Mesenchymal stem cell (in vitro differentiated cells and primary cell): ENCODE measurements at regions not wholly inside any gene's neighbourhood (a gene's known extent, or its start where the extent isn't known, plus 50 kb on each side); places are given as distances from the start of the nearest gene placed in this dataset.

Experiments
- DNase-seq: peaks from one replicate; pipeline ENCODE4 v3.0.0-alpha.2; 2013
- H2AFZ ChIP-seq: one replicate; pipeline ENCODE4 v1.6.1; 2013; ENCODE audit warnings: low read depth, mild to moderate bottlenecking, control low read depth, inconsistent platforms, low read length, moderate library complexity
- H2AK5ac ChIP-seq: 2 replicates; pipeline ENCODE4 v1.6.1; 2013; ENCODE audit warnings: low read length, moderate library complexity, mild to moderate bottlenecking, inconsistent platforms; ENCODE audit not compliant: severe bottlenecking
- H2BK120ac ChIP-seq: one replicate; pipeline ENCODE4 v1.6.1; 2013; ENCODE audit warnings: low read depth, mild to moderate bottlenecking, inconsistent platforms, low read length, moderate library complexity
- H2BK12ac ChIP-seq, 2 experiments: one replicate each; pipeline ENCODE4 v1.6.1; 2013; ENCODE audit warnings: inconsistent platforms in 2 of 2, low read length in 2 of 2, mild to moderate bottlenecking in 2 of 2, moderate library complexity in 2 of 2, control low read depth in 1 of 2
- H2BK15ac ChIP-seq: one replicate; pipeline ENCODE4 v1.6.1; 2013; ENCODE audit warnings: mild to moderate bottlenecking, low read depth, inconsistent platforms; ENCODE audit not compliant: poor library complexity, severe bottlenecking
- H2BK5ac ChIP-seq: 2 replicates; pipeline ENCODE4 v1.6.1; 2013; ENCODE audit warnings: low read depth, mild to moderate bottlenecking, low read length, control low read depth, inconsistent platforms; ENCODE audit not compliant: poor library complexity, severe bottlenecking
- H3K14ac ChIP-seq, 2 experiments: one replicate each; pipeline ENCODE4 v1.6.1; 2013; ENCODE audit warnings: inconsistent platforms in 2 of 2, low read length in 2 of 2, control low read depth in 1 of 2, mild to moderate bottlenecking in 1 of 2, moderate library complexity in 1 of 2
- H3K18ac ChIP-seq, 2 experiments: one replicate each; pipeline ENCODE4 v1.6.1; 2013; ENCODE audit warnings: inconsistent platforms in 2 of 2, low read length in 2 of 2, control low read depth in 1 of 2, low read depth in 1 of 2, mild to moderate bottlenecking in 1 of 2
- H3K23ac ChIP-seq, 2 experiments: one replicate each; pipeline ENCODE4 v1.6.1; 2013; ENCODE audit warnings: inconsistent platforms in 2 of 2, low read length in 2 of 2, mild to moderate bottlenecking in 2 of 2, moderate library complexity in 2 of 2, control low read depth in 1 of 2
- H3K27ac ChIP-seq: 2 replicates; pipeline ENCODE4 v1.5.1; 2013; ENCODE audit warnings: mild to moderate bottlenecking, moderate library complexity, low read length, control low read depth, inconsistent platforms; ENCODE audit not compliant: poor library complexity, severe bottlenecking
- H3K27me3 ChIP-seq, 2 experiments: 2 replicates each; pipeline versions ENCODE4 v1.6.1 to v1.7.0; 2013; ENCODE audit warnings: low read length in 2 of 2, mild to moderate bottlenecking in 2 of 2, moderate library complexity in 2 of 2, control low read depth in 1 of 2, inconsistent platforms in 1 of 2; ENCODE audit not compliant: control insufficient read depth in 1 of 2, insufficient read depth in 1 of 2
- H3K36me3 ChIP-seq, 2 experiments: 2 replicates each; pipeline versions ENCODE4 v1.6.1 to v1.7.0; 2013; ENCODE audit warnings: low read length in 2 of 2, control low read depth in 1 of 2, inconsistent platforms in 1 of 2, low read depth in 1 of 2, mild to moderate bottlenecking in 1 of 2; ENCODE audit not compliant: insufficient read depth in 2 of 2, control insufficient read depth in 1 of 2
- H3K4ac ChIP-seq, 2 experiments: one replicate each; pipeline ENCODE4 v1.6.1; 2013; ENCODE audit warnings: inconsistent platforms in 2 of 2, low read length in 2 of 2, mild to moderate bottlenecking in 2 of 2, moderate library complexity in 2 of 2, control low read depth in 1 of 2, low read depth in 1 of 2
- H3K4me1 ChIP-seq: 2 replicates; pipeline ENCODE4 v1.6.1; 2013; ENCODE audit warnings: low read depth, low read length, control low read depth; ENCODE audit not compliant: control insufficient read depth, insufficient read depth
- H3K4me2 ChIP-seq: 2 replicates; pipeline ENCODE4 v1.6.1; 2013; ENCODE audit warnings: low read length, mild to moderate bottlenecking, inconsistent platforms; ENCODE audit not compliant: poor library complexity, severe bottlenecking
- H3K4me3 ChIP-seq, 2 experiments: 2 replicates each; pipeline versions ENCODE4 v1.5.1 to v1.7.0; 2013; ENCODE audit warnings: low read length in 2 of 2, mild to moderate bottlenecking in 2 of 2, control low read depth in 1 of 2, low read depth in 1 of 2; ENCODE audit not compliant: insufficient read depth in 1 of 2
- H3K79me1 ChIP-seq: replicated peaks from 2 replicates; pipeline ENCODE4 v1.6.1; 2013; ENCODE audit warnings: mild to moderate bottlenecking, control low read depth, low read length, inconsistent platforms; ENCODE audit not compliant: poor library complexity, severe bottlenecking
- H3K9ac ChIP-seq: 2 replicates; pipeline ENCODE4 v1.7.0; 2013; ENCODE audit warnings: mild to moderate bottlenecking, low read length, moderate library complexity
- H3K9me3 ChIP-seq: 2 replicates; pipeline ENCODE4 v1.7.0; 2013; ENCODE audit warnings: mild to moderate bottlenecking, low read length; ENCODE audit not compliant: control insufficient read depth
- H4K8ac ChIP-seq: one replicate; pipeline ENCODE4 v1.6.1; 2013; ENCODE audit warnings: inconsistent platforms, mild to moderate bottlenecking, low read length, moderate library complexity
- H4K91ac ChIP-seq: one replicate; pipeline ENCODE4 v1.6.1; 2013; ENCODE audit warnings: mild to moderate bottlenecking, low read length, inconsistent platforms
- WGBS: methylation state at CpG from one replicate; pipeline ENCODE4 v1.1.7; 2013; ENCODE audit warnings: mixed read lengths; 5-methylcytosine and 5-hydroxymethylcytosine counted together

DNA sequence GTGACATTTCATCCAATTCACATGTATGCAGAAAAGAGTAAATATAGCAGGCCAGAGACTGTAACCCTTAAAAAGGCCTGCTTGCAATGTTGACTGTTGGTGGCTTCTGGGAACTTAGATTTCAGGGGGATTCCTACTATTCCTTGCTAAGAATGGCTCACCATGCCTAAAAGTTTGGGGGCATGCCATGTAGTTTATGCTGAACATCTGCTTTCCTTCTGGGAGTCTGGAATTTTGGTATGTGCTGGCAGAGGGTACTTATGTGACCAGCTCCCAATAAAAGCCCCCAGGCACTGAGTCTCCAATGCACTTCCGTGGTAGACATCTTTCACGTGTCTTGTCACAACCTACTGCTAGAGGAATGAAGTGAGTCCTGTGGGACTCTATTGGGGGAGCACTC, 88.4 kb upstream of the PCDH8 start:
- no peaks in the 10 kb centered on the region for H3K27me3 ChIP-seq
- H3K14ac ChIP-seq = no peak overlapping the region
- H3K9ac ChIP-seq = no peak overlapping the region
- no peak overlapping the region for H4K8ac ChIP-seq
- no peak overlapping the region for H2AK5ac ChIP-seq
- no peak overlapping the region for H3K23ac ChIP-seq
- H3K4me2 ChIP-seq = no peak overlapping the region
- 87% methylated on average over 2 of the region's 2 CpGs for WGBS
- H3K4ac ChIP-seq = no peak overlapping the region
- H2BK120ac ChIP-seq = no peak overlapping the region
- DNase-seq = no peak
- H2AFZ ChIP-seq = no peak overlapping the region
- no peak overlapping the region for H3K18ac ChIP-seq
- H3K9me3 ChIP-seq = no peaks in the 10 kb centered on the region
- H2BK5ac ChIP-seq = no peak overlapping the region
- no peaks in the 10 kb centered on the region for H3K79me1 ChIP-seq
- H3K4me3 ChIP-seq = no peak overlapping the region
- no peak overlapping the region for H3K27ac ChIP-seq
- H3K36me3 ChIP-seq = no peaks in the 10 kb centered on the region
- H3K4me1 ChIP-seq = no peaks in the 10 kb centered on the region
- H4K91ac ChIP-seq = no peak overlapping the region
- no peak overlapping the region for H2BK12ac ChIP-seq
- H2BK15ac ChIP-seq = no peak overlapping the region

DNA sequence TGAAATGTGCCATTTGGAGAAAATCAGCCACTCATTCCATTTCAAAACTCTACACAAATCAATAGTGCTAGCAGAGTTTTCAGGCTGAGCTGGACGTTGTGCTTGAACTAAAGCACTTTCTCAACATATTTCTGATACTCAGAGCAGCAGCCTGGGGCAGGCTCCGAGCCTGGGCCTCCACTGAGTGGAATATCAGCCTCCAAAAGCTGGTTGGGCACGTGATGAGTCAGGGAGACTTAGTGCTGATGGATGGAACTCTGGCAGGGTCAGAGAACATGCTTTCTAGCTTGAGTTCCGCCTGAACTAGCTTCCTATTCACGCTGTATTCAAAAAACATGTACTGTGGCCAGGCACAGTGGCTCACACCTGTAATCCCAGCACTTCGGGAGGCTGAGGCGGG, 85.8 kb upstream of the PCDH8 start:
- H3K4me1 ChIP-seq = no peaks in the 10 kb centered on the region
- no peak overlapping the region for H3K27ac ChIP-seq
- no peak overlapping the region for H3K4ac ChIP-seq
- H3K14ac ChIP-seq = no peak overlapping the region
- H3K27me3 ChIP-seq = no peaks in the 10 kb centered on the region
- H3K4me2 ChIP-seq = no peak overlapping the region
- no peak overlapping the region for H4K91ac ChIP-seq
- no peaks in the 10 kb centered on the region for H3K79me1 ChIP-seq
- H2BK15ac ChIP-seq = no peak overlapping the region
- DNase-seq = no peak
- H2BK5ac ChIP-seq = no peak overlapping the region
- no peak overlapping the region for H3K23ac ChIP-seq
- H2AK5ac ChIP-seq = no peak overlapping the region
- H2BK120ac ChIP-seq = no peak overlapping the region
- H3K4me3 ChIP-seq = no peak overlapping the region
- 55% methylated on average over 7 of the region's 7 CpGs for WGBS
- H2BK12ac ChIP-seq = no peak overlapping the region
- H3K9ac ChIP-seq = no peak overlapping the region
- H3K9me3 ChIP-seq = no peaks in the 10 kb centered on the region
- H3K18ac ChIP-seq = no peak overlapping the region
- no peak overlapping the region for H4K8ac ChIP-seq
- no peak overlapping the region for H2AFZ ChIP-seq
- no peaks in the 10 kb centered on the region for H3K36me3 ChIP-seq

DNA sequence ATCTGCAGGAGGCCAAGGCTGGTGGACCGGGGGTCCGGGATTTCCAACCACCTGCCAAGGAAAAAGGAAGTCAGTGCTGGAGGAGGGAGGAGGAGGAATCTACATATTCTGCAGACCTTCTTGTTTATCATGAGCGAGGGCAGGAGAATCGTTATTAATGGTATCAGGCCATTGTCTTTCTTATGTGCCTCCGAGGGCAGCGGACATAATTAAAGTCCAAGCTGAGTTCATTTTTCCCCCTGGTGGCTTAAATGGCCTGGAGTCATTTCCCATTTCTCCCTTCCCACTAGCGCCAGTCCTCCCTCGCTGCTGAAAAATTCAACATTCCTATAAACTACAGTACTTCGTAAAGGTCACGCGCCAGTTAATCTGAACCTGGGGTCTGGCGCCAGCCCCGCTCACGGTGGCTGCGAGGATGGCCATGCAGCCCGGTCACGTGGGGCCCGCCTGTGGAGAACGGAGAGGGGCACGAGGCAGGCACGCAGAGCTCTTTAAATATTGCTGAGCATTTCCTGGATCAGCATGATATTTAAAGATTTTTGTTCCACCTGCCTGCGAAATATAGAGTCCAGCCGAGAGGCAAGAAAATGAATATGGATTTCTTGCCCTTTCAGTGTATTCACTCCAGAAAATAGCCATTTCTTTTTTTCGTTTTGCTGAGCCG, 85.2 kb upstream of the PCDH8 start:
- Histone ChIP-seq H3K9me3 (no peaks in the 10 kb centered on the region), H3K27me3 (no peaks in the 10 kb centered on the region), H2AK5ac (no peak overlapping the region), H2AFZ (no peak overlapping the region), H3K36me3 (no peaks in the 10 kb centered on the region), H3K18ac (no peak overlapping the region), H3K79me1 (no peaks in the 10 kb centered on the region), H2BK12ac (no peak overlapping the region), H3K9ac (no peak overlapping the region), H3K23ac (no peak overlapping the region), H3K4me1 (no peaks in the 10 kb centered on the region), H3K4me3 (no peak overlapping the region), H2BK15ac (no peak overlapping the region), H3K14ac (no peak overlapping the region), H3K4ac (no peak overlapping the region), H4K8ac (no peak overlapping the region), H2BK120ac (no peak overlapping the region), H4K91ac (no peak overlapping the region), H3K4me2 (no peak overlapping the region), H2BK5ac (no peak overlapping the region), H3K27ac (no peak overlapping the region)
- no peak for DNase-seq
- 89% methylated on average over 25 of the region's 25 CpGs for WGBS

DNA sequence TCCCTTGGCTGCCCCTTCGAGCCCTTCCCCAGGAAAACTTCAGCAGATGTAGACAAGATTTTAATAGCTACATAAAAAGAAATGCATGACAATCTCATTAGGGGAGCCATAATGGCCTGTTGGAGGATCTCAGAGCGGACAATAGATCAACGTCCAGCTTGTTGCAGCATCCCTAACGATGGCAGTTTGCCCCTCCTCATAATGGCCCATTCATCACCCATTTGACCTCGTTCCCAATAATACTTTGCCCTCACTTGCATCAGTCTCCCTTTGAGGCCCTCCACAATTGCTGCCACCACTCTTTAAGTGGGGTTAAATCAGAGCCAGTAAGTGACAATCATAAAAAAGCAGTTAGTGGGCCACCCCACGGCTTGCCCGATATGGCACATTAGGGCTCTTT, 84.7 kb upstream of the PCDH8 start:
- 73% methylated on average over 7 of the region's 7 CpGs for whole genome bisulfite sequencing
- no peaks in the 10 kb centered on the region for H3K36me3 ChIP-seq
- H3K79me1 ChIP-seq = no peaks in the 10 kb centered on the region
- no peak overlapping the region for H3K4me3 ChIP-seq
- H2BK15ac ChIP-seq = no peak overlapping the region
- no peaks in the 10 kb centered on the region for H3K27me3 ChIP-seq
- H2AFZ ChIP-seq = no peak overlapping the region
- no peaks in the 10 kb centered on the region for H3K9me3 ChIP-seq
- no peaks in the 10 kb centered on the region for H3K4me1 ChIP-seq
- no peak overlapping the region for H4K91ac ChIP-seq
- H4K8ac ChIP-seq = no peak overlapping the region
- H2AK5ac ChIP-seq = no peak overlapping the region
- no peak overlapping the region for H3K18ac ChIP-seq
- H3K23ac ChIP-seq = no peak overlapping the region
- H2BK12ac ChIP-seq = no peak overlapping the region
- DNase-seq = no peak
- H3K9ac ChIP-seq = no peak overlapping the region
- no peak overlapping the region for H2BK5ac ChIP-seq
- no peak overlapping the region for H2BK120ac ChIP-seq
- no peak overlapping the region for H3K4ac ChIP-seq
- H3K4me2 ChIP-seq = no peak overlapping the region
- H3K27ac ChIP-seq = no peak overlapping the region
- H3K14ac ChIP-seq = no peak overlapping the region
